ENCODE measurements at regions not wholly inside any gene's neighbourhood (a gene's known extent, or its start where the extent isn't known, plus 50 kb on each side); places are given as distances from the start of the nearest gene placed in this dataset.

DNA sequence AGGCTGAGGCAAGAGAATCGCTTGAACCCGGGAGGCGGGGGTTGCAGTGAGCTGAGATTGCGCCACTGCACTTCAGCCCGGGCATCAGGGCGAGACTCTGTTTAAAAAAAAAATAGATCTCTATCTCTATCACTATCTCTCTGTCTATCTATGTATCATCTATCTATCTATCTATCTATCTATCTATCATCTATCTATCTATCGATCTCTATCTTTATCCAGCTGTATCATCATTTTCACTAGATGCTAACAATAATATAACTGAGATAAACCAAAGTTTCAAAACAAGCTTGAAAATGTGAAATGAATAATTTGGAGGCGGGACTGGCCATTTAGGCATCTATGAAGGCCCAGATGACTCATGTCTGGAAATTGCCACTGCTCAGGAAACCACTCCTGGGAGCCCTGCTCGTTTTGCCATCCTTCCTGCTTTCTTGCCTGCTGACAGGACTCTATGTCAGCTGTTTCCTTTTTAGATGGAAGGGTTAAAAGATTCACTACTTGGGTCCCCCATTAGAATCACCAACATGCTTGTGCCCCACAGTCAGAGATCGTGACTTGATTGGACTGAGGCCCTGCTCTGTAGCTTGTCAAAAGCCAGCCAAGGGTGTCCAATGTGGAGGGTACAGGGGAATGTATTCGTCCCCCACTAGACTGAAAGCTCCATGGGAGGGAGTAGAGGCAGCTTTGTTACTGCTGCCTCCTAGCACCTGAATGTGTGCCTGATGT lies 61.7 kb downstream of the UTRN start:
- TF ChIP-seq, protein P1, sequence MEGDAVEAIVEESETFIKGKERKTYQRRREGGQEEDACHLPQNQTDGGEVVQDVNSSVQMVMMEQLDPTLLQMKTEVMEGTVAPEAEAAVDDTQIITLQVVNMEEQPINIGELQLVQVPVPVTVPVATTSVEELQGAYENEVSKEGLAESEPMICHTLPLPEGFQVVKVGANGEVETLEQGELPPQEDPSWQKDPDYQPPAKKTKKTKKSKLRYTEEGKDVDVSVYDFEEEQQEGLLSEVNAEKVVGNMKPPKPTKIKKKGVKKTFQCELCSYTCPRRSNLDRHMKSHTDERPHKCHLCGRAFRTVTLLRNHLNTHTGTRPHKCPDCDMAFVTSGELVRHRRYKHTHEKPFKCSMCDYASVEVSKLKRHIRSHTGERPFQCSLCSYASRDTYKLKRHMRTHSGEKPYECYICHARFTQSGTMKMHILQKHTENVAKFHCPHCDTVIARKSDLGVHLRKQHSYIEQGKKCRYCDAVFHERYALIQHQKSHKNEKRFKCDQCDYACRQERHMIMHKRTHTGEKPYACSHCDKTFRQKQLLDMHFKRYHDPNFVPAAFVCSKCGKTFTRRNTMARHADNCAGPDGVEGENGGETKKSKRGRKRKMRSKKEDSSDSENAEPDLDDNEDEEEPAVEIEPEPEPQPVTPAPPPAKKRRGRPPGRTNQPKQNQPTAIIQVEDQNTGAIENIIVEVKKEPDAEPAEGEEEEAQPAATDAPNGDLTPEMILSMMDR (IDR thresholded peaks at IDR 0.05) = no peak
- no peak for TF ChIP-seq POLR2A (IDR thresholded peaks at IDR 0.05)
